IMR-90 (cell line): ENCODE measurements at regions not wholly inside any gene's neighbourhood (a gene's known extent, or its start where the extent isn't known, plus 50 kb on each side); places are given as distances from the start of the nearest gene placed in this dataset.

Source experiments
- ATAC-seq: fragments of 200-7000 bp; cut with Tn5 transposase; 2 replicates; pipeline ENCODE4 v1.9.1; 2020; ENCODE audit warnings: low read depth, mild to moderate bottlenecking, moderate library complexity
- BruUV-seq: library from RNA; stranded (reverse); fragments of 400-500 nt; replicated peaks from 2 replicates; lab custom pipeline; 2021; lab: Mats Ljungman, UMichigan
- CTCF ChIA-PET: fragments of 300-600 bp; formaldehyde crosslinking; extraction: SDS; loops from one replicate; lab custom pipeline; 2021; ENCODE audit warnings: antibody characterized with exemption; lab: Yijun Ruan, JAX
- POLR2A ChIA-PET: fragments of 300-600 bp; sonication (Branson Sonifier 250); formaldehyde crosslinking; loops from one replicate; lab custom pipeline; 2022; ENCODE audit warnings: antibody characterized with exemption; ENCODE audit not compliant: unreplicated experiment; lab: Charles Lee
- DNase-seq: peaks from one replicate; pipeline ENCODE4 v3.0.0; 2013
- H2AFZ ChIP-seq: replicated peaks from 2 replicates; pipeline ENCODE3; 2013; ENCODE audit warnings: low read length, mild to moderate bottlenecking; ENCODE audit not compliant: poor library complexity
- H2AK5ac ChIP-seq: 2 replicates; pipeline ENCODE4 v1.6.1; 2013; ENCODE audit warnings: low read depth, low read length, inconsistent platforms
- H2AK9ac ChIP-seq: replicated peaks from 2 replicates; pipeline ENCODE3; 2013; ENCODE audit warnings: mild to moderate bottlenecking, low read depth, low read length, moderate library complexity; ENCODE audit not compliant: poor library complexity
- H2BK120ac ChIP-seq: 2 replicates; pipeline ENCODE4 v1.6.1; 2013; ENCODE audit warnings: low read depth, low read length, inconsistent platforms
- H2BK15ac ChIP-seq: 3 replicates; pipeline ENCODE4 v1.6.1; 2013; ENCODE audit warnings: low read depth, low read length, inconsistent platforms
- H2BK20ac ChIP-seq: 2 replicates; pipeline ENCODE4 v1.6.1; 2013; ENCODE audit warnings: low read depth, mild to moderate bottlenecking, inconsistent platforms, low read length, moderate library complexity
- H2BK5ac ChIP-seq: 2 replicates; pipeline ENCODE4 v1.6.1; 2013; ENCODE audit warnings: mild to moderate bottlenecking, low read depth, low read length, inconsistent platforms; ENCODE audit not compliant: poor library complexity, severe bottlenecking
- H3K14ac ChIP-seq: replicated peaks from 2 replicates; pipeline ENCODE4 v1.6.1; 2013; ENCODE audit warnings: low read depth, low read length, inconsistent platforms
- H3K18ac ChIP-seq: 2 replicates; pipeline ENCODE4 v1.6.1; 2013; ENCODE audit warnings: low read depth, low read length, control low read depth
- H3K23ac ChIP-seq: 2 replicates; pipeline ENCODE4 v1.6.1; 2013; ENCODE audit warnings: low read depth, low read length, inconsistent platforms
- H3K27ac ChIP-seq: 2 replicates; pipeline ENCODE4 v1.5.1; 2013; ENCODE audit warnings: mild to moderate bottlenecking, control low read depth, low read length; ENCODE audit not compliant: insufficient read depth
- H3K27me3 ChIP-seq: 2 replicates; pipeline ENCODE4 v1.6.1; 2013; ENCODE audit warnings: low read length; ENCODE audit not compliant: control insufficient read depth, insufficient read depth
- H3K36me3 ChIP-seq: 2 replicates; pipeline ENCODE4 v1.6.1; 2013; ENCODE audit warnings: low read length, mixed read lengths; ENCODE audit not compliant: control insufficient read depth, insufficient read depth
- H3K4ac ChIP-seq: 2 replicates; pipeline ENCODE4 v1.6.1; 2013; ENCODE audit warnings: low read depth, low read length, inconsistent platforms
- H3K4me1 ChIP-seq: 2 replicates; pipeline ENCODE4 v1.6.1; 2013; ENCODE audit warnings: low read length, mixed read lengths; ENCODE audit not compliant: control insufficient read depth, insufficient read depth
- H3K4me2 ChIP-seq: 2 replicates; pipeline ENCODE4 v1.6.1; 2013; ENCODE audit warnings: low read depth, mild to moderate bottlenecking, control low read depth, low read length, moderate library complexity
- H3K4me3 ChIP-seq: 2 replicates; pipeline ENCODE4 v1.5.1; 2013; ENCODE audit warnings: low read depth, mild to moderate bottlenecking, control low read depth, low read length, moderate library complexity; ENCODE audit not compliant: insufficient read depth
- H3K56ac ChIP-seq: 2 replicates; pipeline ENCODE4 v1.6.1; 2013; ENCODE audit warnings: low read length, inconsistent platforms; ENCODE audit not compliant: insufficient read depth; ENCODE audit errors: extremely low read depth
- H3K79me1 ChIP-seq, 2 experiments: 2 replicates each; pipeline ENCODE4 v1.6.1; 2013; ENCODE audit warnings: low read length in 2 of 2, inconsistent platforms in 1 of 2, low read depth in 1 of 2
- H3K9ac ChIP-seq: 2 replicates; pipeline ENCODE4 v1.6.1; 2013; ENCODE audit warnings: low read depth, low read length, control low read depth
- H3K9me1 ChIP-seq: 2 replicates; pipeline ENCODE4 v1.6.1; 2013; ENCODE audit warnings: low read length, inconsistent platforms; ENCODE audit not compliant: insufficient read depth
- H3K9me3 ChIP-seq: 2 replicates; pipeline ENCODE4 v1.6.1; 2013; ENCODE audit warnings: low read length; ENCODE audit not compliant: control insufficient read depth, insufficient read depth
- H4K20me1 ChIP-seq: 2 replicates; pipeline ENCODE4 v1.6.1; 2013; ENCODE audit warnings: low read length, inconsistent platforms; ENCODE audit not compliant: insufficient read depth
- H4K5ac ChIP-seq: 2 replicates; pipeline ENCODE4 v1.6.1; 2013; ENCODE audit warnings: mild to moderate bottlenecking, low read depth, low read length, control low read depth
- H4K8ac ChIP-seq, 2 experiments: 2 replicates each; pipeline ENCODE4 v1.6.1; 2013; ENCODE audit warnings: low read depth in 2 of 2, low read length in 2 of 2, control low read depth in 1 of 2, inconsistent platforms in 1 of 2
- H4K91ac ChIP-seq: 2 replicates; pipeline ENCODE4 v1.6.1; 2013; ENCODE audit warnings: low read depth, low read length, inconsistent platforms; ENCODE audit not compliant: insufficient read depth
- MAZ ChIP-seq: IDR thresholded peaks from 2 replicates; pipeline ENCODE4 v1.6.1; 2012; ENCODE audit warnings: low read depth, mild to moderate bottlenecking, low read length, improper control_type of control experiment, moderate library complexity, borderline replicate concordance
- MXI1 ChIP-seq: IDR thresholded peaks from 2 replicates; pipeline ENCODE4 v1.6.1; 2012; ENCODE audit warnings: low read depth, mild to moderate bottlenecking, low read length, moderate library complexity, borderline replicate concordance
- SMC3 ChIP-seq: fragments of 150-350 bp; IDR thresholded peaks from 2 replicates; pipeline ENCODE4 v1.6.1; 2016; ENCODE audit warnings: low read depth, mild to moderate bottlenecking, antibody characterized with exemption, low read length, moderate library complexity
- WGBS, 2 experiments: methylation state at CpG; one replicate each; pipeline versions ENCODE4 v1.1.5 to v1.1.7; 2013; ENCODE audit warnings: missing lambda C conversion rate in 2 of 2; ENCODE audit not compliant: insufficient read length in 1 of 2; ENCODE audit errors: extremely low coverage in 2 of 2; 5-methylcytosine and 5-hydroxymethylcytosine counted together
- dilution Hi-C: fragments of 300-500 bp; cut with HindIII; formaldehyde crosslinking; loops from one replicate; pipeline ENCODE4 v1.14.3; 2018; ENCODE audit warnings: low sequenced_read_pairs; ENCODE audit not compliant: unreplicated experiment
- in situ Hi-C: fragments of 300-500 bp; cut with MboI; formaldehyde crosslinking; loops from 3 replicates; pipeline ENCODE4 v1.14.3; 2019; ENCODE audit warnings: low sequenced_read_pairs, inconsistent platforms, mixed read lengths
- intact Hi-C: fragments of 100-400 bp; cut with micrococcal nuclease; formaldehyde crosslinking; loops from 2 replicates; pipeline ENCODE4 v1.10.0; 2022

DNA sequence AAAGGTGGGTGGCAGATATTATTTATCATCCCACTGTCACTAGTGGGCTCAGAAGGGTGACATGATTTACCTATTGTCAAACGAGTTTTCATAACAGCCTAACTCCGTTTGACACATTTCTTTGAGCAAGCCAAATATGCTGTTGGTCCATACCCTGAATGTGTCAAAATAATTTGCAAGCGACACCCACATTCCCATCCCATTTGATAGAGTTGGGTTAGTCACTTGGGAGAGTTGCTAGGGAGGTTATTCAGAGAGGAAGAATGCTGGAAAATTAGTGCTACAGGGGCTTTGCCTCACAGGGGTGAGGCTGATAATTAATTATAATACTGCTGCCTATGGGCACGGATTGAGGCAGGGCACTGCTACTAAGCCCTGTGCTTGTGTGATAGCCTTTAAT is 98.5 kb upstream of the FHIT start:
- WGBS, 2 experiments, result no CpG with 5 or more reads among the region's 4 CpGs
- H2BK5ac ChIP-seq, result no peak overlapping the region
- no peaks in the 10 kb centered on the region for H4K20me1 ChIP-seq
- no peak overlapping the region for H2BK20ac ChIP-seq
- no peak overlapping the region for H3K56ac ChIP-seq
- H2AFZ ChIP-seq, result no peak overlapping the region
- no peak overlapping the region for H4K91ac ChIP-seq
- no peak overlapping the region for H3K4me3 ChIP-seq
- dilution Hi-C loops, result no loop called here
- CTCF ChIA-PET, result no interaction called here
- ATAC-seq, result no peak
- H2BK15ac ChIP-seq, result no peak overlapping the region
- no peaks in the 10 kb centered on the region for H3K9me3 ChIP-seq
- BruUV-seq, result no TSS peak
- no peak overlapping the region for H3K18ac ChIP-seq
- POLR2A ChIA-PET, result no interaction called here
- H3K9me1 ChIP-seq, result no peaks in the 10 kb centered on the region
- intact Hi-C loops, result no loop called here
- no peaks in the 10 kb centered on the region for H3K4me1 ChIP-seq
- H3K4ac ChIP-seq, result no peak overlapping the region
- no peaks in the 10 kb centered on the region for H3K27me3 ChIP-seq
- no peak overlapping the region for H3K9ac ChIP-seq
- H2AK9ac ChIP-seq, result no peak overlapping the region
- TF ChIP-seq MAZ, result no peak
- no peak for TF ChIP-seq SMC3
- no peak for TF ChIP-seq MXI1
- no peak overlapping the region for H3K23ac ChIP-seq
- no peaks in the 10 kb centered on the region for H3K79me1 ChIP-seq
- no peak overlapping the region for H2AK5ac ChIP-seq
- no peak overlapping the region for H3K4me2 ChIP-seq
- H3K36me3 ChIP-seq, result no peaks in the 10 kb centered on the region
- in situ Hi-C loops, result no loop called here
- no peak overlapping the region for H2BK120ac ChIP-seq
- no peak for DNase-seq
- H4K5ac ChIP-seq, result no peak overlapping the region
- no peak overlapping the region for H3K14ac ChIP-seq
- no peak overlapping the region for H3K27ac ChIP-seq
- H4K8ac ChIP-seq, result no peak overlapping the region
